ENCODE measurements at regions not wholly inside any gene's neighbourhood (a gene's known extent, or its start where the extent isn't known, plus 50 kb on each side); places are given as distances from the start of the nearest gene placed in this dataset.

GRCh38 chr2:200225951-200226350, 80.5 kb upstream of the SPATS2L start:
- no peak overlapping the region for H3K4me3 ChIP-seq (ENCODE audit: low read depth, low read length)
- DNase-seq (ENCODE audit: low read depth): no peak
- TF ChIP-seq CTCF (conservative IDR thresholded peaks at IDR 0.05; ENCODE audit: low read depth, low read length): no peak

GRCh38 chr2:200226451-200227426, 79.8 kb upstream of the SPATS2L start:
- no peak overlapping the region for H3K4me3 ChIP-seq (ENCODE audit: low read depth, low read length)
- no peak for DNase-seq (ENCODE audit: low read depth)
- no peak for TF ChIP-seq CTCF (conservative IDR thresholded peaks at IDR 0.05; ENCODE audit: low read depth, low read length)

GRCh38 chr2:200230716-200231115, 75.8 kb upstream of the SPATS2L start:
- no peak for TF ChIP-seq CTCF (conservative IDR thresholded peaks at IDR 0.05; ENCODE audit: low read depth, low read length)
- DNase-seq (ENCODE audit: low read depth): no peak
- no peak overlapping the region for H3K4me3 ChIP-seq (ENCODE audit: low read depth, low read length)

GRCh38 chr2:200235533-200235932, 71.0 kb upstream of the SPATS2L start:
- TF ChIP-seq CTCF (conservative IDR thresholded peaks at IDR 0.05; ENCODE audit: low read depth, low read length): no peak
- DNase-seq (ENCODE audit: low read depth): no peak
- no peak overlapping the region for H3K4me3 ChIP-seq (ENCODE audit: low read depth, low read length)

GRCh38 chr2:200239216-200239615, 67.3 kb upstream of the SPATS2L start:
- no peak for DNase-seq (ENCODE audit: low read depth)
- TF ChIP-seq CTCF (conservative IDR thresholded peaks at IDR 0.05; ENCODE audit: low read depth, low read length): no peak
- no peak overlapping the region for H3K4me3 ChIP-seq (ENCODE audit: low read depth, low read length)

- H3K4me3 ChIP-seq (ENCODE audit: low read depth, low read length): no peak overlapping the region
- DNase-seq (ENCODE audit: low read depth): no peak
- TF ChIP-seq CTCF (conservative IDR thresholded peaks at IDR 0.05; ENCODE audit: low read depth, low read length): no peak
These were observed 63.9 kb upstream of the SPATS2L start for GRCh38 chr2:200242570-200242969.

- no peak for DNase-seq (ENCODE audit: low read depth)
- H3K4me3 ChIP-seq (ENCODE audit: low read depth, low read length): no peak overlapping the region
- no peak for TF ChIP-seq CTCF (conservative IDR thresholded peaks at IDR 0.05; ENCODE audit: low read depth, low read length)
These were observed 63.1 kb upstream of the SPATS2L start for GRCh38 chr2:200243441-200243840.
